HEK293T (cell line): ENCODE measurements at regions not wholly inside any gene's neighbourhood (a gene's known extent, or its start where the extent isn't known, plus 50 kb on each side); places are given as distances from the start of the nearest gene placed in this dataset.

Source experiments
- FOXA1 ChIP-seq: fragments of 450-650 bp; IDR thresholded peaks from 2 replicates; pipeline ENCODE4 v1.6.1; 2016; ENCODE audit warnings: mild to moderate bottlenecking
- FOXM1 ChIP-seq: fragments of 450-650 bp; IDR thresholded peaks from 2 replicates; pipeline ENCODE4 v1.6.1; 2017; ENCODE audit warnings: mild to moderate bottlenecking, borderline replicate concordance
- HDGF ChIP-seq: fragments of 450-650 bp; IDR thresholded peaks from 2 replicates; pipeline ENCODE4 v1.6.1; 2017; ENCODE audit warnings: antibody characterized with exemption, borderline replicate concordance
- NFRKB ChIP-seq: fragments of 450-650 bp; IDR thresholded peaks from 2 replicates; pipeline ENCODE4 v1.6.1; 2016; ENCODE audit warnings: mild to moderate bottlenecking, moderate library complexity
- PKNOX1 ChIP-seq: fragments of 450-650 bp; IDR thresholded peaks from 2 replicates; pipeline ENCODE4 v1.6.1; 2016
- SP1 ChIP-seq: fragments of 450-650 bp; IDR thresholded peaks from 2 replicates; pipeline ENCODE4 v1.6.1; 2017
- SUZ12 ChIP-seq: fragments of 450-650 bp; IDR thresholded peaks from 2 replicates; pipeline ENCODE4 v1.6.1; 2016; ENCODE audit warnings: mild to moderate bottlenecking
- TARDBP ChIP-seq: fragments of 450-650 bp; IDR thresholded peaks from 2 replicates; pipeline ENCODE4 v1.6.1; 2016
- ZNF384 ChIP-seq: fragments of 450-650 bp; IDR thresholded peaks from 2 replicates; pipeline ENCODE4 v1.6.1; 2016

GRCh38 chr2:234335661-234336228 is 161.1 kb downstream of the ARL4C start:
- no peak for TF ChIP-seq SP1
- no peak for TF ChIP-seq PKNOX1
- no peak for TF ChIP-seq NFRKB
- TF ChIP-seq ZNF384, result no peak
- no peak for TF ChIP-seq FOXM1
- no peak for TF ChIP-seq SUZ12
- TF ChIP-seq TARDBP, result no peak
- no peak for TF ChIP-seq FOXA1
- no peak for TF ChIP-seq HDGF
